DOHH2 (cell line): ENCODE measurements at regions not wholly inside any gene's neighbourhood (a gene's known extent, or its start where the extent isn't known, plus 50 kb on each side); places are given as distances from the start of the nearest gene placed in this dataset.

ENCODE experiments used
- H3F3A ChIP-seq: fragments of 200-600 bp; sonication (generic), shearing (Covaris generic); 2 replicates; pipeline ENCODE4 v1.6.0; 2016; ENCODE audit warnings: antibody characterized with exemption, mild to moderate bottlenecking; ENCODE audit not compliant: control insufficient read depth, insufficient read depth
- H3K27ac ChIP-seq: fragments of 200-600 bp; sonication (generic); 2 replicates; pipeline ENCODE4 v1.5.1; 2014; ENCODE audit warnings: low read depth, mild to moderate bottlenecking, low read length, moderate library complexity
- H3K27me3 ChIP-seq: fragments of 200-600 bp; sonication (generic); 2 replicates; pipeline ENCODE4 v1.6.1; 2014; ENCODE audit warnings: mild to moderate bottlenecking, low read length, mixed read lengths; ENCODE audit not compliant: control insufficient read depth
- H3K36me3 ChIP-seq: fragments of 200-600 bp; sonication (generic); 2 replicates; pipeline ENCODE4 v1.6.1; 2014; ENCODE audit warnings: mild to moderate bottlenecking, low read length, moderate library complexity, mixed read lengths; ENCODE audit not compliant: control insufficient read depth
- H3K4me1 ChIP-seq: fragments of 200-600 bp; sonication (generic); 2 replicates; pipeline ENCODE4 v1.6.1; 2014; ENCODE audit warnings: mild to moderate bottlenecking, low read length, mixed read lengths; ENCODE audit not compliant: control insufficient read depth
- H3K4me2 ChIP-seq: fragments of 200-600 bp; sonication (generic); 2 replicates; pipeline ENCODE4 v1.6.0; 2014; ENCODE audit warnings: mild to moderate bottlenecking, low read length, moderate library complexity
- H3K4me3 ChIP-seq: fragments of 200-600 bp; sonication (generic); 2 replicates; pipeline ENCODE4 v1.5.1; 2014; ENCODE audit warnings: mild to moderate bottlenecking, low read length, mixed read lengths
- H3K79me2 ChIP-seq: fragments of 200-600 bp; sonication (generic); 2 replicates; pipeline ENCODE4 v1.6.1; 2014; ENCODE audit warnings: mild to moderate bottlenecking, low read length, mixed read lengths; ENCODE audit not compliant: control insufficient read depth
- H3K9me2 ChIP-seq: fragments of 200-600 bp; sonication (generic); replicated peaks from 2 replicates; pipeline ENCODE4 v1.6.1; 2014; ENCODE audit warnings: mild to moderate bottlenecking, low read length, mixed read lengths; ENCODE audit not compliant: control insufficient read depth
- H3K9me3 ChIP-seq: fragments of 200-600 bp; sonication (generic); 2 replicates; pipeline ENCODE4 v1.6.1; 2014; ENCODE audit warnings: antibody characterized with exemption, low read length, mixed read lengths; ENCODE audit not compliant: control insufficient read depth, insufficient read depth
- H4K20me1 ChIP-seq: fragments of 200-600 bp; sonication (generic); 2 replicates; pipeline ENCODE4 v1.6.0; 2014; ENCODE audit warnings: low read depth, mild to moderate bottlenecking, antibody characterized with exemption, low read length, moderate library complexity; ENCODE audit not compliant: control insufficient read depth, insufficient read depth
- CTCF ChIP-seq: fragments of 200-600 bp; sonication (generic); IDR thresholded peaks from one replicate; pipeline ENCODE4 v1.5.1; 2014; ENCODE audit warnings: antibody characterized with exemption, mild to moderate bottlenecking, low read depth, low read length; ENCODE audit not compliant: poor library complexity, severe bottlenecking
- EZH2phosphoT487 ChIP-seq: fragments of 200-600 bp; sonication (generic); IDR thresholded peaks from 2 replicates; pipeline ENCODE4 v1.6.1; 2017; ENCODE audit warnings: borderline replicate concordance, mild to moderate bottlenecking, antibody characterized with exemption, low read length, moderate library complexity, mixed read lengths

- Histone ChIP-seq H3K9me2 (no peaks in the 10 kb centered on the region), H3K36me3 (no peaks in the 10 kb centered on the region), H3K4me3 (no peak overlapping the region), H4K20me1 (no peaks in the 10 kb centered on the region), H3K4me2 (no peak overlapping the region), H3K79me2 (no peaks in the 10 kb centered on the region), H3K9me3 (no peaks in the 10 kb centered on the region), H3F3A (no peaks in the 10 kb centered on the region), H3K27me3 (no peaks in the 10 kb centered on the region), H3K4me1 (no peaks in the 10 kb centered on the region), H3K27ac (no peak overlapping the region)
- TF ChIP-seq CTCF (no peak), EZH2phosphoT487 (no peak)
These were observed 228.7 kb downstream of the SOX9 start for GRCh38 chr17:72349491-72349995.

- H3K27ac ChIP-seq: no peak overlapping the region
- no peaks in the 10 kb centered on the region for H3K79me2 ChIP-seq
- no peak for TF ChIP-seq CTCF
- no peak for TF ChIP-seq EZH2phosphoT487
- H3F3A ChIP-seq: no peaks in the 10 kb centered on the region
- no peaks in the 10 kb centered on the region for H3K9me2 ChIP-seq
- H3K4me2 ChIP-seq: no peak overlapping the region
- no peaks in the 10 kb centered on the region for H3K27me3 ChIP-seq
- no peaks in the 10 kb centered on the region for H3K4me1 ChIP-seq
- H3K4me3 ChIP-seq: no peak overlapping the region
- no peaks in the 10 kb centered on the region for H3K36me3 ChIP-seq
- H3K9me3 ChIP-seq: no peaks in the 10 kb centered on the region
- no peaks in the 10 kb centered on the region for H4K20me1 ChIP-seq
These were observed 229.3 kb downstream of the SOX9 start for GRCh38 chr17:72350073-72350472.

GRCh38 chr17:72351365-72351764 is 230.5 kb downstream of the SOX9 start:
- Histone ChIP-seq H3K27me3 (no peaks in the 10 kb centered on the region), H4K20me1 (no peaks in the 10 kb centered on the region), H3K27ac (no peak overlapping the region), H3K4me1 (no peaks in the 10 kb centered on the region), H3K9me3 (no peaks in the 10 kb centered on the region), H3K4me2 (no peak overlapping the region), H3K36me3 (no peaks in the 10 kb centered on the region), H3K4me3 (no peak overlapping the region), H3F3A (no peaks in the 10 kb centered on the region), H3K9me2 (no peaks in the 10 kb centered on the region; the same call in 1 of the 2 replicates), H3K79me2 (no peaks in the 10 kb centered on the region)
- no peak for TF ChIP-seq CTCF
- TF ChIP-seq EZH2phosphoT487: no peak

GRCh38 chr17:72351884-72352346 is 231.1 kb downstream of the SOX9 start:
- Histone ChIP-seq H3K27me3 (no peaks in the 10 kb centered on the region), H3K4me2 (no peak overlapping the region), H3K9me3 (no peaks in the 10 kb centered on the region), H3F3A (no peaks in the 10 kb centered on the region), H3K36me3 (no peaks in the 10 kb centered on the region), H3K4me3 (no peak overlapping the region), H3K27ac (no peak overlapping the region), H3K4me1 (no peaks in the 10 kb centered on the region), H3K79me2 (no peaks in the 10 kb centered on the region), H4K20me1 (no peaks in the 10 kb centered on the region), H3K9me2 (no peaks in the 10 kb centered on the region; the same call in 1 of the 2 replicates)
- TF ChIP-seq CTCF (no peak), EZH2phosphoT487 (no peak)
